ENCODE measurements at regions not wholly inside any gene's neighbourhood (a gene's known extent, or its start where the extent isn't known, plus 50 kb on each side); places are given as distances from the start of the nearest gene placed in this dataset.

DNA sequence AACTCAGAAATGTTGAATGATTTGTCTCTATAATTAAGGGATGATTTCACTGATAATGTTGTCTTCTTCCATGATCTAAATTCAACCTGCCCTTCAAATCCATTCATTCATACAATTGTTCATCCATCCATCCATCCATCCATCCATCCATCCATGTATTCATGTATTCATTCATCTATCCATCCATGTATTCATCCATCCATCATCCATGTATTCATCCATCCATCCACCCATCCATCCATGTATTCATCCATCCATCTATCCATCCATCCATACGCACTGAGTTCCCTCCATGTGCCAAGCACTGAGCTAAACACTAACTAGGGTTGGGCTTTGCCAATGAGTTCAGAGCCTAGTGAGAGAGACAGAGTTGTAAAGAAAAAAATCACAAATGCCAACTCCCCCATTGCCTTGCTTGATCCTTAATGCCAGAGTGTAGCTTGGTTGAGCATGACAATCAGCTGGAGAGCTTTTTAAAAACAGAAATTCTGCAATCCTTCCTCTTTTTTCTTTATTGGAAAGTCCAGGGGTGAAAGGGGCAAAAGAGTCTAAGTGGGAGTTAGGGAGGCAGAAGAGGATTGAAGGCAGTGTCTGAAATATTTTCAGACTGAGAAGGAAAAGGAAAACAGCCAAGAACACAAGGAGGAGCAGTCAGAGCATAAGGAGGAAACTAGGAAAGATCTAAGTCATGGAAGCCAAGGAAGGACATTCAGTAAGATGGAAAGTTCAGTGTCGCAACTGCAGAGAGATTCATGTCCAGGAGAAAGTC lies 92.4 kb upstream of the ERG start:
- TF ChIP-seq EZH2phosphoT487 (IDR thresholded peaks at IDR 0.05), result no peak
- TF ChIP-seq, protein P1, sequence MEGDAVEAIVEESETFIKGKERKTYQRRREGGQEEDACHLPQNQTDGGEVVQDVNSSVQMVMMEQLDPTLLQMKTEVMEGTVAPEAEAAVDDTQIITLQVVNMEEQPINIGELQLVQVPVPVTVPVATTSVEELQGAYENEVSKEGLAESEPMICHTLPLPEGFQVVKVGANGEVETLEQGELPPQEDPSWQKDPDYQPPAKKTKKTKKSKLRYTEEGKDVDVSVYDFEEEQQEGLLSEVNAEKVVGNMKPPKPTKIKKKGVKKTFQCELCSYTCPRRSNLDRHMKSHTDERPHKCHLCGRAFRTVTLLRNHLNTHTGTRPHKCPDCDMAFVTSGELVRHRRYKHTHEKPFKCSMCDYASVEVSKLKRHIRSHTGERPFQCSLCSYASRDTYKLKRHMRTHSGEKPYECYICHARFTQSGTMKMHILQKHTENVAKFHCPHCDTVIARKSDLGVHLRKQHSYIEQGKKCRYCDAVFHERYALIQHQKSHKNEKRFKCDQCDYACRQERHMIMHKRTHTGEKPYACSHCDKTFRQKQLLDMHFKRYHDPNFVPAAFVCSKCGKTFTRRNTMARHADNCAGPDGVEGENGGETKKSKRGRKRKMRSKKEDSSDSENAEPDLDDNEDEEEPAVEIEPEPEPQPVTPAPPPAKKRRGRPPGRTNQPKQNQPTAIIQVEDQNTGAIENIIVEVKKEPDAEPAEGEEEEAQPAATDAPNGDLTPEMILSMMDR (IDR thresholded peaks at IDR 0.05), result no peak
